ENCODE measurements at regions not wholly inside any gene's neighbourhood (a gene's known extent, or its start where the extent isn't known, plus 50 kb on each side); places are given as distances from the start of the nearest gene placed in this dataset.
"Not testable (repeated sequence)": the region's sequence is repeated elsewhere in the genome, so short reads cannot be mapped to it uniquely, and the experiment has no call there.

GRCh38 chr3:144957398-144958101 lies 985.9 kb downstream of the DIPK2A start:
- DNase-seq: no peak

- no peak for DNase-seq
Measured at GRCh38 chr3:144963810-144964209, 992.2 kb downstream of the DIPK2A start.

GRCh38 chr3:144966560-144966959 lies 994.9 kb downstream of the DIPK2A start:
- no peak for DNase-seq

- no peak for DNase-seq
Measured at GRCh38 chr3:144968750-144969350, 997.2 kb downstream of the DIPK2A start.

- not testable (repeated sequence) for DNase-seq
Measured at GRCh38 chr3:144984481-144984880, 1012.9 kb downstream of the DIPK2A start.

GRCh38 chr3:144989807-144990206 lies 1018.2 kb downstream of the DIPK2A start:
- DNase-seq: no peak

- no peak for DNase-seq
Measured at GRCh38 chr3:144995856-144996255, 1024.2 kb downstream of the DIPK2A start.

GRCh38 chr3:145005427-145005826 lies 1033.8 kb downstream of the DIPK2A start:
- no peak for DNase-seq

- DNase-seq: no peak
Measured at GRCh38 chr3:145006271-145006670, 1034.6 kb downstream of the DIPK2A start.

GRCh38 chr3:145013931-145014330 lies 1042.3 kb downstream of the DIPK2A start:
- DNase-seq: no peak

- DNase-seq: no peak
Measured at GRCh38 chr3:145015253-145015652, 1043.6 kb downstream of the DIPK2A start.

GRCh38 chr3:145017959-145018358 lies 1046.3 kb downstream of the DIPK2A start:
- DNase-seq: no peak

GRCh38 chr3:145022447-145022846 lies 1050.8 kb downstream of the DIPK2A start:
- DNase-seq: no peak

- DNase-seq: no peak
Measured at GRCh38 chr3:145024700-145025099, 1053.1 kb downstream of the DIPK2A start.

- DNase-seq: not testable (repeated sequence)
Measured at GRCh38 chr3:145027186-145027585, 1055.6 kb downstream of the DIPK2A start.

- DNase-seq: no peak
Measured at GRCh38 chr3:145032791-145033190, 1061.2 kb downstream of the DIPK2A start.

- no peak for DNase-seq
Measured at GRCh38 chr3:145035682-145036081, 1064.1 kb downstream of the DIPK2A start.

GRCh38 chr3:145054055-145054454 lies 1082.4 kb downstream of the DIPK2A start:
- not testable (repeated sequence) for DNase-seq

GRCh38 chr3:145055375-145056076 lies 1083.9 kb downstream of the DIPK2A start:
- DNase-seq: no peak

- no peak for DNase-seq
Measured at GRCh38 chr3:145058483-145058882, 1086.9 kb downstream of the DIPK2A start.

GRCh38 chr3:145063616-145064015 lies 1092.0 kb downstream of the DIPK2A start:
- DNase-seq: no peak

GRCh38 chr3:145070795-145071194 lies 1090.2 kb downstream of the PLOD2 start:
- DNase-seq: no peak

- DNase-seq: no peak
Measured at GRCh38 chr3:145079436-145079835, 1081.5 kb downstream of the PLOD2 start.

GRCh38 chr3:145087038-145087437 lies 1073.9 kb downstream of the PLOD2 start:
- no peak for DNase-seq

Measured in right forelimb (tissue), 1 donor.